ENCODE measurements at regions not wholly inside any gene's neighbourhood (a gene's known extent, or its start where the extent isn't known, plus 50 kb on each side); places are given as distances from the start of the nearest gene placed in this dataset.
"Not testable (repeated sequence)": the region's sequence is repeated elsewhere in the genome, so short reads cannot be mapped to it uniquely, and the experiment has no call there.

- not testable (repeated sequence) for TF ChIP-seq CTCF (conservative IDR thresholded peaks at IDR 0.05 in 1 of 2, IDR thresholded peaks at IDR 0.05 in 1 of 2; ENCODE audit: extremely low read depth in 1 of 2, insufficient read depth in 1 of 2, low read depth in 1 of 2, low read length in 2 of 2); EZH2 (IDR thresholded peaks at IDR 0.05; ENCODE audit: borderline replicate concordance, low read length)
These were observed 215.4 kb downstream of the TBC1D2B start for GRCh38 chr15:77861997-77862635.
